ENCODE measurements at regions not wholly inside any gene's neighbourhood (a gene's known extent, or its start where the extent isn't known, plus 50 kb on each side); places are given as distances from the start of the nearest gene placed in this dataset.

- TF ChIP-seq POLR2A (IDR thresholded peaks at IDR 0.05; ENCODE audit: extremely low read depth, insufficient read length) (no peak), CTCF (IDR thresholded peaks at IDR 0.05; ENCODE audit: low read depth, low read length) (no peak), MYC (IDR thresholded peaks at IDR 0.05; ENCODE audit: low read depth, low read length) (no peak)
- TF ChIP-seq, protein P1, sequence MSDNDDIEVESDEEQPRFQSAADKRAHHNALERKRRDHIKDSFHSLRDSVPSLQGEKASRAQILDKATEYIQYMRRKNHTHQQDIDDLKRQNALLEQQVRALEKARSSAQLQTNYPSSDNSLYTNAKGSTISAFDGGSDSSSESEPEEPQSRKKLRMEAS (IDR thresholded peaks at IDR 0.05; ENCODE audit: low read depth, low read length): no peak
Observed at GRCh38 chr6:210104-210456, 82.2 kb upstream of the DUSP22 start.
